ENCODE measurements at regions not wholly inside any gene's neighbourhood (a gene's known extent, or its start where the extent isn't known, plus 50 kb on each side); places are given as distances from the start of the nearest gene placed in this dataset.

DNA sequence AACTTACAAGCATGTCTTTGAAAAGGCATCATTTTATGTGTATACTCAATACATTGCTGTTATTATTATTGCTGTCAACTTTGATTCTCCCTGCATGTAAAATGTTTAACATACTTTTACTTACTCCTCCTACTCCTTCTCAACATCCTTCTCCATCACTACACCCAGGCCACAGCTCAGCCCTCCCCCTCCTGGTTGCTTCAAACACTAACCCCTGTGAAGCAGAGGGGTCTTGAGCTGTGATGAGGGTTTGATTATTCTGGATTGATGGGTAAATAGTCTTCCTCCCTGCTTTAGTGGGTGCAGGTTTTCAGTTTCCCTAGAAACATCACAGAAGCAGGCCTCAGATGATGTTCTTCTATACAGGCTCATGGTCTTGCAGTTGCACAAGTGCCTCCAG lies 221.0 kb downstream of the OSR1 start:
- TF ChIP-seq, protein P1, sequence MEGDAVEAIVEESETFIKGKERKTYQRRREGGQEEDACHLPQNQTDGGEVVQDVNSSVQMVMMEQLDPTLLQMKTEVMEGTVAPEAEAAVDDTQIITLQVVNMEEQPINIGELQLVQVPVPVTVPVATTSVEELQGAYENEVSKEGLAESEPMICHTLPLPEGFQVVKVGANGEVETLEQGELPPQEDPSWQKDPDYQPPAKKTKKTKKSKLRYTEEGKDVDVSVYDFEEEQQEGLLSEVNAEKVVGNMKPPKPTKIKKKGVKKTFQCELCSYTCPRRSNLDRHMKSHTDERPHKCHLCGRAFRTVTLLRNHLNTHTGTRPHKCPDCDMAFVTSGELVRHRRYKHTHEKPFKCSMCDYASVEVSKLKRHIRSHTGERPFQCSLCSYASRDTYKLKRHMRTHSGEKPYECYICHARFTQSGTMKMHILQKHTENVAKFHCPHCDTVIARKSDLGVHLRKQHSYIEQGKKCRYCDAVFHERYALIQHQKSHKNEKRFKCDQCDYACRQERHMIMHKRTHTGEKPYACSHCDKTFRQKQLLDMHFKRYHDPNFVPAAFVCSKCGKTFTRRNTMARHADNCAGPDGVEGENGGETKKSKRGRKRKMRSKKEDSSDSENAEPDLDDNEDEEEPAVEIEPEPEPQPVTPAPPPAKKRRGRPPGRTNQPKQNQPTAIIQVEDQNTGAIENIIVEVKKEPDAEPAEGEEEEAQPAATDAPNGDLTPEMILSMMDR (IDR thresholded peaks at IDR 0.05), result no peak
- Histone ChIP-seq H3K27ac (no peak overlapping the region), H3K4me1 (no peaks in the 10 kb centered on the region), H3K27me3 (no peaks in the 10 kb centered on the region), H3K4me3 (no peak overlapping the region), H3K9me3 (no peaks in the 10 kb centered on the region), H3K36me3 (no peaks in the 10 kb centered on the region)
- DNase-seq (no peak), ATAC-seq (no peak), FAIRE-seq (no peak)
- intact Hi-C loops (cut with DNase I), result no loop called here

DNA sequence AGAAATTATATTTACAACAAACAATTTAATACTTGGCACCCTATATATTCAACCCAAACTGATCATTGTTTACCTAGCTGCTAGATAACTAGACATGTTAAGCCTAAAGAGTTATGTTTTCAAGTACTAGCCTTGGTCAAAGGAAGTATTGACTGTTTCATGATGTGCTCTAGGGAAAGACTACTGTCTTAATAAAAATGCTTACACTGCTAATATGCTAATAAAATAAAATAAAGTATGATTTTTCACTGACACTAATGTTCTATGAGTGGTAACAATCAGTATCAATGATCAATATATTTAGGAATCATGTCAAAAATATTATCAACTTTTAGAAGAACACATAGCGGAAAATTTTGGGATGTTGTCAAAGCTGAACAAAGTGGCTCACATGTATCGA lies 225.5 kb downstream of the OSR1 start:
- WGBS, 2 donors, result 92 to 97% methylated on average over 2 of the region's 2 CpGs
- Histone ChIP-seq H3K27ac (no peak overlapping the region), H3K36me3 (no peaks in the 10 kb centered on the region), H3K9me3 (no peaks in the 10 kb centered on the region), H3K4me1 (peaks cover 0 to 6% (median 0%) of the 10 kb centered on the region in 3 donors), H3K4me3 (no peak overlapping the region), H3K27me3 (no peaks in the 10 kb centered on the region)
- DNase-seq, result no peak
- TF ChIP-seq, protein P1 (IDR thresholded peaks at IDR 0.05), result no peak
- ATAC-seq, result no peak
- no peak for FAIRE-seq
- intact Hi-C loops (cut with DNase I), result no loop called here

DNA sequence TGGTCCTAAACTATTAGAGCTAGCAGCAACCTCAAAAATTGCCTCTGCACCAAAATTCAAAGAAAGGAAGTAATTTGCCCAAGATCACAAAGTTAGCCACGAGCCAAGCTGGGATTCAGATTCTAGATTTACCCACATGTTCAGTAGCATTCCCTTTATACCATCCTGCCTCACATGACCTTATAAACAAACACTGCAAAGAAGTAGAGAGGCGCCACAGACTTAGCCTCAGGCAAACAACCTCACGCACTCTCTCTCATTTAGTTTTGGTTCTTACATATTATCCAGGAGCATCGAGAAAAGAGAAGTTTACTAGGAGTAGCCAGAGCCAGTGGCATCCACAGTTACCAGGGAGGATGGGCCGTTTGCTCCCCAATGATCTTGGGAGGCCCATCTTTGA lies 226.6 kb downstream of the OSR1 start:
- Histone ChIP-seq H3K36me3 (no peaks in the 10 kb centered on the region), H3K9me3 (no peaks in the 10 kb centered on the region), H3K4me3 (no peak overlapping the region), H3K4me1 (peaks cover 0 to 6% (median 0%) of the 10 kb centered on the region in 3 donors), H3K27me3 (no peaks in the 10 kb centered on the region), H3K27ac (no peak overlapping the region)
- WGBS, 2 donors, result 88 to 90% methylated on average over 5 of the region's 5 CpGs
- FAIRE-seq (no peak), DNase-seq (no peak), ATAC-seq (no peak)
- TF ChIP-seq, protein P1 (IDR thresholded peaks at IDR 0.05), result no peak
- intact Hi-C loops (cut with DNase I), result no loop called here

DNA sequence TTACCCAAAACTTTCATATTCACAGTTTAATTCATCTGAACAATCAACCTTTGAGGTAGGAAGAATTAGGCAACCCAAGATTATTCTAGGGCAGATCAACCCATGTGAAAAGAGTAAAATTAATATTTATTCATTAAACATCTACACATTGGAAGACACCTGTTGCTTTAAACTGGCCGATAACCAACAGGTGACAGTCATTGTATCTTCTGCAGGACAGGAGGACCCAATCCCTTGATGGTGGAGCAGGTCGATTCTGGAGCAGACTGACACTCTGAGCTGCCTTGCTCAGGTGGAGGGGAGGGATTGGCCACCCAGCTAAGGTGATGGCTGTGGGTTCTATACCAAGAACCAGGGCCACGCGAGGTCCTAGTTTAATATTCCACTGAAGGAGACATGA lies 230.3 kb downstream of the OSR1 start:
- 73 to 81% methylated on average over 4 of the region's 4 CpGs for WGBS, 2 donors
- Histone ChIP-seq H3K4me1 (peaks cover 0 to 6% (median 0%) of the 10 kb centered on the region in 3 donors), H3K27me3 (no peaks in the 10 kb centered on the region), H3K36me3 (no peaks in the 10 kb centered on the region), H3K9me3 (no peaks in the 10 kb centered on the region), H3K4me3 (no peak overlapping the region), H3K27ac (no peak overlapping the region)
- DNase-seq (no peak), ATAC-seq (no peak), FAIRE-seq (no peak)
- TF ChIP-seq, protein P1 (IDR thresholded peaks at IDR 0.05), result no peak
- intact Hi-C loops (cut with DNase I), result no loop called here

DNA sequence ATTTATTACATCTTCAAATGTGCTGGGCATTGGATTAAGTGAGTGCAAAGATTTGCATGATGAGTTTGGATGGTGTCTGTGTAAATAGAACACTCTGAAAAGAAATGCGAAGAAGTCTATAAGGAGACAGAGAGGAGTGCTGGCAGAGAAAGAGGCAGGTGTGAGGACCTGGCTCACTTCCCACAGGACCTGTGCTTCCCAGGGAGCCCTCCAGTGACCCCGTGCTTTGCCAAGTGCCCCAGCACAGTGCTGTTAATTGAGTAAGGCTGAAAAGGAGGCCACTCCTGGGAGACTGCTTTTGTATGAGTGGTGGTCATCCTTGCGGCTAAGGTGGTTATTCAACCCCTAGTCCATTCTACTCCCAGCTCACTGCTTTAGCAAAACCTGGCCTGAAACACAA lies 230.8 kb downstream of the OSR1 start:
- no peaks in the 10 kb centered on the region for H3K9me3 ChIP-seq
- TF ChIP-seq, protein P1 (IDR thresholded peaks at IDR 0.05), result no peak
- FAIRE-seq (no peak), DNase-seq (no peak), ATAC-seq (no peak)
- H3K36me3 ChIP-seq, result no peaks in the 10 kb centered on the region
- no peak overlapping the region for H3K4me3 ChIP-seq
- intact Hi-C loops (cut with DNase I), result no loop called here
- peaks cover 0 to 6% (median 0%) of the 10 kb centered on the region in 3 donors for H3K4me1 ChIP-seq
- H3K27me3 ChIP-seq, result no peaks in the 10 kb centered on the region
- WGBS, 2 donors, result 61 to 71% methylated on average over 3 of the region's 3 CpGs
- no peak overlapping the region for H3K27ac ChIP-seq

All from pancreas (tissue), 10 donors.